ENCODE measurements at regions not wholly inside any gene's neighbourhood (a gene's known extent, or its start where the extent isn't known, plus 50 kb on each side); places are given as distances from the start of the nearest gene placed in this dataset.

DNA sequence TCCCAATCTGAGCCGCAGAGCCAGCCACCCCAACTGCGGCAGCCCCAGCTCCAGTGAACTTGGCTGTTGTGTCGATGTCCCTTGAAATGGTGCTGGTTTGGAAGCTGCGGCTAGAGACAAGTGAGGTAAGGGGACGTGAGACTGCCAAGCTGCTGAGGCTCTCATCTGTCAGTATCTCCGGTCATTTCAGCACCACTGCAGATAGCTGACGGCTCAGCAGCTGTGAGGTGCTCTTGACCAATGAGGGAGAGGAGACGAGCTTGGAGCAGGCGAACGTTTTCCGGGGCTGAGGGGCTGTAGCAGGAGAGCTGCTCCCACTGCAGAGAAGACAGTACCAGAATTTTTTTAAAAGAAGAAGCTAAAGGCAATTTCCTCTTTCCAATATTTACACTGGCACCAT lies 175.5 kb upstream of the CASK start:
- H3K4me1 ChIP-seq: peaks cover 0 to 7% (median 0%) of the 10 kb centered on the region in 4 donors
- no peak for ATAC-seq
- H3K36me3 ChIP-seq: no peaks in the 10 kb centered on the region
- intact Hi-C loops (cut with DNase I): no loop called here
- H3K9me3 ChIP-seq: no peaks in the 10 kb centered on the region
- peaks cover 0 to 4% of the 10 kb centered on the region in 2 donors for H3K27me3 ChIP-seq
- no peak for DNase-seq
- no peak overlapping the region for H3K4me3 ChIP-seq
- WGBS (ENCODE audit: insufficient coverage, low coverage, low lambda C conversion rate, missing lambda C conversion rate): 79% methylated on average over 3 of the region's 11 CpGs
- no peak overlapping the region for H3K27ac ChIP-seq
- no peak for TF ChIP-seq POLR2A (IDR thresholded peaks at IDR 0.05)
- TF ChIP-seq, protein P1, sequence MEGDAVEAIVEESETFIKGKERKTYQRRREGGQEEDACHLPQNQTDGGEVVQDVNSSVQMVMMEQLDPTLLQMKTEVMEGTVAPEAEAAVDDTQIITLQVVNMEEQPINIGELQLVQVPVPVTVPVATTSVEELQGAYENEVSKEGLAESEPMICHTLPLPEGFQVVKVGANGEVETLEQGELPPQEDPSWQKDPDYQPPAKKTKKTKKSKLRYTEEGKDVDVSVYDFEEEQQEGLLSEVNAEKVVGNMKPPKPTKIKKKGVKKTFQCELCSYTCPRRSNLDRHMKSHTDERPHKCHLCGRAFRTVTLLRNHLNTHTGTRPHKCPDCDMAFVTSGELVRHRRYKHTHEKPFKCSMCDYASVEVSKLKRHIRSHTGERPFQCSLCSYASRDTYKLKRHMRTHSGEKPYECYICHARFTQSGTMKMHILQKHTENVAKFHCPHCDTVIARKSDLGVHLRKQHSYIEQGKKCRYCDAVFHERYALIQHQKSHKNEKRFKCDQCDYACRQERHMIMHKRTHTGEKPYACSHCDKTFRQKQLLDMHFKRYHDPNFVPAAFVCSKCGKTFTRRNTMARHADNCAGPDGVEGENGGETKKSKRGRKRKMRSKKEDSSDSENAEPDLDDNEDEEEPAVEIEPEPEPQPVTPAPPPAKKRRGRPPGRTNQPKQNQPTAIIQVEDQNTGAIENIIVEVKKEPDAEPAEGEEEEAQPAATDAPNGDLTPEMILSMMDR (IDR thresholded peaks at IDR 0.05): no peak

DNA sequence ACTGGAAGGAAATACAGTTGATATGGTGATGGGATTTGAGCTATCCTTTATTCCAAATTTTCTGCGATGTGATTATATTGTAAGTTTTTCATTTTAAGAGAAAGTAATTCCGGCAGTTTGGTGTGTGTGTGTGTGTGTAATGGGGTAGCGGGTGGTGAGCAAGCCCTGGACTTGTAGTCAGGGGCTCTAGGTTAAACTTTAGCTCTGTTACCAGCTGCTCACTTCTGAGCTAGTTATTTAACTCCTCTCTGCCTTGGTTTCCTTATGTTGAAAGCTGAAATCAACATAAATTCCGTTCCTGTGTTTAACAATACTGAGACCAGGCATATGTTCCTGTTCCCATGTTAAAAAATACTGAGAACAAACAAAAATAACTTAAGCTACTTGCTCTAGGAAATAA lies 174.1 kb upstream of the CASK start:
- Histone ChIP-seq H3K4me1 (peaks cover 0 to 10% (median 0%) of the 10 kb centered on the region in 4 donors), H3K27ac (no peak overlapping the region), H3K27me3 (peaks cover 0 to 4% of the 10 kb centered on the region in 2 donors), H3K4me3 (no peak overlapping the region), H3K9me3 (no peaks in the 10 kb centered on the region), H3K36me3 (no peaks in the 10 kb centered on the region)
- ATAC-seq: no peak
- TF ChIP-seq POLR2A (IDR thresholded peaks at IDR 0.05): no peak
- TF ChIP-seq, protein P1 (IDR thresholded peaks at IDR 0.05): no peak
- DNase-seq: no peak
- intact Hi-C loops (cut with DNase I): no loop called here
- 66% methylated on average over 4 of the region's 4 CpGs for WGBS (ENCODE audit: insufficient coverage, low coverage, low lambda C conversion rate, missing lambda C conversion rate)

DNA sequence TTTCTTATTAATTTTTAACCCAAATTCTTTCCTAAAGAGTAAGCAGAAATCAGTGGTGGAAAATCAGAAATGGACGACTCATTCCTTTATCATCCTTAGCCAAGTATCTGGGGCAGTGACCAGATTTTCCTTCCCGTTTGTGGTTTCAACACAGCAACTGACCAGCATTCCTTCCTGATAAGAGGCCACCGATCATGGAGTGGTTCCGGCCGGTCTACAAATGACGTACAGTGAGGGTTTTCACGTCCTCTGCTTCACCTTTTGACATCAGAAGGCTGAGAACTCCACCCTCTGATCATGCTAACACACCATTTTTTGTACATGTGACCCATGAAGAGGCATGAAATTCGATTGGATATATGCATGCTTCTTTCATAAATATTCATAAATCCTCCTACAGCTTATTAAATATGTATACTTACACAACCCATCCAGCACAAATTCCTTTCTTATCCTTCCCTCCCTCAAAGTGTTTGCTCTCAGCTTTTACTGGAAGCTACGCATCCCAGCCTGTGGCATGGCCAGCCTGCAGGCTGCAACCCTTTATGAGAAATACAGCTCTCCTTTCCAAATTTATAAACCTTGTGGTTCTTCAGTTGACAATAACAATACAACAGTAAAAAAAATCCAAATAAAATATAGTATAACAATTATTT lies 173.0 kb upstream of the CASK start:
- Histone ChIP-seq H3K4me1 (peaks cover 0 to 10% (median 0%) of the 10 kb centered on the region in 4 donors), H3K36me3 (no peaks in the 10 kb centered on the region), H3K27ac (no peak overlapping the region), H3K4me3 (no peak overlapping the region), H3K9me3 (no peaks in the 10 kb centered on the region), H3K27me3 (peaks cover 0 to 4% of the 10 kb centered on the region in 2 donors)
- DNase-seq: no peak
- TF ChIP-seq, protein P1 (IDR thresholded peaks at IDR 0.05): no peak
- no peak for TF ChIP-seq POLR2A (IDR thresholded peaks at IDR 0.05)
- intact Hi-C loops (cut with DNase I): no loop called here
- peak in 1 of 4 donors; percentile 68 for ATAC-seq
- WGBS (ENCODE audit: insufficient coverage, low coverage, low lambda C conversion rate, missing lambda C conversion rate): 52% methylated on average over 9 of the region's 9 CpGs

DNA sequence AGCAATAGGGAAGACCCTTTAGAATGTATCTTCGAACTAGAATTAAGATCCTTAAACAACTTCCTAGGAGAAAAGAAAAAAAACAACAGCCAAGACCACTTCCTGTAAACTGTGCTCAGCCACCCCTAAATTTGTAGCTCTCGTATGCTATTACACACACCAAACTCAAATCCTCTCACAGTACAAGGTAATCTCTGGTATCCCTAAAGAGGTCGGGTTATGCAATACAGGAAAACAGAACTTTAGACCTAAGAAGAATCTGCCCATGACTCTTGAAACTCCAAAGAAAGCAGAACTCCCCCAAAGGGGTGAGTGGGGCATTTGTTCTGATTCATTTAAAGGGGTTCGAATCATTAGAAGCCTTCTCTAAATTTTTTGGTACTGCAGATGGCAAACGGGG lies 170.9 kb upstream of the CASK start:
- peak; percentile 60 to 81 (median 65) for ATAC-seq
- H3K4me3 ChIP-seq: no peak overlapping the region
- H3K27me3 ChIP-seq: peaks cover 0 to 7% of the 10 kb centered on the region in 2 donors
- intact Hi-C loops (cut with DNase I): no loop called here
- 24% methylated on average over 5 of the region's 5 CpGs for WGBS (ENCODE audit: insufficient coverage, low coverage, low lambda C conversion rate, missing lambda C conversion rate)
- DNase-seq: no peak
- no peak for TF ChIP-seq POLR2A (IDR thresholded peaks at IDR 0.05)
- H3K9me3 ChIP-seq: no peaks in the 10 kb centered on the region
- H3K36me3 ChIP-seq: no peaks in the 10 kb centered on the region
- peaks cover 0 to 10% (median 0%) of the 10 kb centered on the region in 4 donors for H3K4me1 ChIP-seq
- peak overlapping the region in 1 of 3 donors; percentile 29 for H3K27ac ChIP-seq

DNA sequence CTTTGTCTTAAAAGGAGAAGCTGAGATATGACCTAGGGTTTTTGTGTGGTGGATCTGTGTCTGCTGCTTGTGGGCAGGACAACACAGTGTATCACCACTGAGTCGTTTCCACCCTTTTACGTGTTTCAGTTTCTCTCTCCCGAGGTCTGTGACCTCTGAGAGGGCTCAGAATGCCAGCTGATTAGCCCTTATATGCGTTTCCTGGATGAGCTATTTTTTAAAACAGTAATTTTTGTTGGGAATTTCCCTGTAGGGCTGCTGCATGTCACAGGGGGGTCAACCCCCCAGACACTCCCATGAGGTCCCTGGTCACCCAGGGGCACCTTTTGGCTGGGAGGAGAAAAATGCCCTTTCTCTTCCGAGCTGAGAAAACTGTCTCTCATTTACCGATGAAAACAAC lies 170.4 kb upstream of the CASK start:
- Histone ChIP-seq H3K36me3 (no peaks in the 10 kb centered on the region), H3K4me1 (peaks cover 0 to 10% (median 0%) of the 10 kb centered on the region in 4 donors), H3K27me3 (peaks cover 0 to 7% of the 10 kb centered on the region in 2 donors), H3K9me3 (no peaks in the 10 kb centered on the region), H3K4me3 (no peak overlapping the region), H3K27ac (peak overlapping the region in 1 of 3 donors; percentile 29)
- DNase-seq: no peak
- WGBS (ENCODE audit: insufficient coverage, low coverage, low lambda C conversion rate, missing lambda C conversion rate): 26% methylated on average over 5 of the region's 6 CpGs
- TF ChIP-seq, protein P1 (IDR thresholded peaks at IDR 0.05): no peak
- no peak for TF ChIP-seq POLR2A (IDR thresholded peaks at IDR 0.05)
- ATAC-seq: peak; percentile 58 to 89 (median 68)
- intact Hi-C loops (cut with DNase I): no loop called here
